GM21515 (cell line): ENCODE measurements at regions not wholly inside any gene's neighbourhood (a gene's known extent, or its start where the extent isn't known, plus 50 kb on each side); places are given as distances from the start of the nearest gene placed in this dataset.

Experiments
- ATAC-seq: cut with Tn5 transposase; IDR thresholded peaks from one replicate; pipeline ENCODE4 v1.9.1; 2021; ENCODE audit not compliant: unreplicated experiment

- ATAC-seq, result no peak
Observed at GRCh38 chr3:25324954-25325655, 103.0 kb upstream of the RARB start.

- ATAC-seq, result no peak
Observed at GRCh38 chr3:25335356-25335755, 92.7 kb upstream of the RARB start.

- ATAC-seq, result no peak
Observed at GRCh38 chr3:25338158-25338725, 89.8 kb upstream of the RARB start.

DNA sequence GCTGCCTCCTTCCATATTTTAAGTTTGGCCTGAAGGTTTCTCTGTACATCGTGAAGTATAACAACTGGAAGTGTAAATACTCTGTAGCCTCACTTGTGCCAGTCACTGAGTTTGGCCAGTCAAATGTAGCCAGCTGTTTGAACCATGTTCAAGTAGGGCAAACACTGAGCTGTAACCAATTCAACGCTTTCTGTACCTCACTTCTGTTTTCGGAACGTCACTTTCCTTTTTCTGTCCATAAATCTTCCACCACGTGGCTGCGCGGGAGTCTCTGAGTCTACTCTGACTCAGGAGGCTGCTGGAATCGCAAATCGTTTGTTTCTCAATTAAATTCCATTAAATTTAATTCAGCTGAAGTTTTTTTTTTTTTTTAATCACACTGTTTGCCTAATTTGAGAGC lies 88.8 kb upstream of the RARB start:
- no peak for ATAC-seq

DNA sequence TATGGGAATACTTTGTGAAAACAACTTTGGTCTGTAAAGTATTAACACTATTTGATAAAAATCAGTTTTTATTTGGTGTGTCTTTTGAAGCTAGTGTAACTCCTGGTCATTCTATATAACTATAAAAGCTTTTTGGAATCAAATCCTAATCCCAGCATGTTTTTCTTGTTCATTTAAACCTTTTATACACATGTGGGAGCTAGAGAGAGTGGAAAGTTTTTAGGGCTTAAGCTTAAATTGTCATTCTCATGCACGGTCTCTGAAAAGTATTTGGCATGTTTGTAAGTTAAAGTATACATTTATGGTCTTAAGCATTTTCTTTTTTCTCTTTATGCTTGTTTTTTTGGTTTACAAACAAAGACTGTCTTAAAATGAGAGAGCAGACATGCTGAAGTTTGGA lies 83.4 kb upstream of the RARB start:
- ATAC-seq, result no peak

- no peak for ATAC-seq
Observed at GRCh38 chr3:25349095-25349494, 79.0 kb upstream of the RARB start.

DNA sequence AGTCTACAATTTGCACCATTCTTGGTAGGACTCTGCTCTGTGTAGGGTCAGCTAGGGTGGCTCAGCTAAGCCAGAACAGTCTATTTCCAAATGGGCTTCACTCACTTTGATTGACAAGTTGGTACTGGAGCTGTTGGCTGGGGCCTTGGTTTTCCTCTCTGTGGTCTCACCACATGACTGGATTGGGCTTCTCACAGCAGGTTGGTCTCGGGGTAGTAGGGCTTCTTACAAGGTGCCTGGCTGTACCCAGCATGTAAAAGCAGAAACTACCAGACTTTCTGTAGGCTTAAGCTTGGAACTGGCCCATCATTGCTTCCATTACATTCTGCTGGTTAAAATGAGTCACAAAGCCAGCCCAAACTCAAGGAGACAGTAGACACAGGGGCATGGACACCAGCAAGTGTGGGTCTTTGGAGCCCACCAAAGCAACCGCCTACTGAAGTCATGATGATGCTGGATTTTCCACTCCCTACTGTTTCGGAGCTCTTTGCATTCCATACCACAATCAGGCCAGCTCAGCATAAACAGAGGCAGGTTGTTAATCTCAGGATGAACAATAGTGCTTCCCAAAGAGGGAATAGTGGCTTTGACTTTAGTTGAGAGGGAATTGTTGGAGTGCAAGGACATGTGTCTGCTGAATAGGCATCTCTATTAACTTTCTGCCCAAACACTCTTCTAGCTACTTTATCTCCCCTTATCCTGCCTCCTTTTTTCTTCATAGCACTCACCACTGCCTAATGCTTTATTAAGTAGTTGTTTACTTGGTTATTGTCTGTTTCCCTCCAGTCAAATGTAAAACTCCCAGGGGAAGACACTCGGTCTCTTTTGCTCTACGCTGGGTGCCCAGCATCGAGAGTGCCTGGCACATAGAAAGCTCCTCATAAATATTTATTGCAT lies 78.0 kb upstream of the RARB start:
- no peak for ATAC-seq

DNA sequence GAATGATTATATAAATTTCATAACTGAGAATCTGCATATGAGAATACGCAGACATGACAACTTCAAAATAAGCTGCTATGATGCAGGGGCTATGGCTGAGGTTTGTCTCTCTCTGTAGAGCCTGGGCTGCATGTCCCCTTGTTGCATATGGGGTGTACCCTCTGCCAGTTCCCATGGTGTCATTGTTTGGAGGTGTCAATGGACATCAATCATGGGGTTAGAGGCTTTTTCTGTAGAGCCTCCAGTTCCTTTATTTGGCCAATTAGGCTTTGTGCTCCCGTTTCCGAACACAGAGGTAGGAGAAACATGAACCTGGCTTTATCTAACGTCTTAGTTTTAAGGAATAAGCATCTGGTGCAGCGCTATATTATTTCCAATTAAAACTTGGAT lies 77.3 kb upstream of the RARB start:
- no peak for ATAC-seq

- no peak for ATAC-seq
Observed at GRCh38 chr3:25354071-25354470, 74.0 kb upstream of the RARB start.

DNA sequence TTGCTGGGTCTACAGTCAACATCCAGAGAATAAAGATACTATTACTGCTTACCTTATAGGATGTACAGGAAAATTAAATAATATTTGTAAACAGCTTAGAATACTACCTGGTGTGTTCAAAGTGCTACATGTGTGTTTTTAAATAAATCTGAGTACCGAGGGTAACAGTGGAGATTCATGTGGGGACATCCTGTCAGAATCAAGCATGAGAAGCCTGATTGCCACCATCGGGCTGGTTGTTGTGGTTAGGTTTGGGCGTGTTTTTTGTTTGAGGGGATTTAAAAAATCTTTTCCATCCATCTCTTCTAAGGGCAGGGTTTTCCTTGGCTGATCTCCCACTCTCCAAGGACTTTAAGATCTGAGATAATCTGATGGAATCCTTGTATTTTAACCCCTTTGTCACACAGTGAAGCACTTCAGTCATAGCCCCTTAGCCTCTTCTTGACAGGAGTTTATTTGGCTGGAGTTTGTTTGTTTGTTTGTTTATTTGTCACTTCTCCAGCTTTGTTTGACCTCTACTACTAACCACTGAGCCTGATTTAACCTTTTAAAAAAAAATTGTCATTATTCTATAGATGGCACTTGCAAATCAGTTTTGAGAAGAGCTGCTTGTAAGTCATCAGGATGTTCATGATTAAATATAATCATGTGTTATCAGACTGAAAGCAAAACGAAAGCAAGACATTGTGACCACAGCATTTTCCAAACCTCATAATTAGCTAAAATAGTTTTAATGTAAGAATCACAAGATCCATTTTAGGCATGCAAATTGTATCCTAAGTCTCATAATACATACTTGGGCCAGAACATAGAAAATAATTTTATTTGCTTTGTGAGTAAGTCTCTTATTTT lies 72.8 kb upstream of the RARB start:
- no peak for ATAC-seq

- ATAC-seq, result no peak
Observed at GRCh38 chr3:25355998-25356397, 72.1 kb upstream of the RARB start.

DNA sequence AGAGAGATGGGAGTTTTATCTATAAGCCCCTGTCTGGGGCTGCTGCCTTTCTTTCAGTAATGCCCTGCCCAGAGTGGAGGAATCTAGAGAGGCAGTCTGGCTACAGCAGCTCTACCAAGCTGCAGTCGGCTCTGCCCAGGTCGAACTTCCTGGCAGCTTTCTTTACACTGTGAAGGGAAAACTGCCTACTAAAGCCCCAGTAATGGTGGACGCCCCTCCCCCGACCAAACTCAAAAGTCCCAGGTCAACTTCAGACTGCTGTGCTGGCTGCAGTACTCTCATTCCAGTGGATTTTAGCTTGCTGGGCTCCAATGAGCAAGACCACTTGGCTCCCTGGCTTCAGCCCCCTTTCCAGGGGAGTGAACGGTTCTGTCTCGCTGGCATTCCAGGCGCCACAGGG lies 65.9 kb upstream of the RARB start:
- ATAC-seq, result no peak

- ATAC-seq, result no peak
Observed at GRCh38 chr3:25365636-25366035, 62.4 kb upstream of the RARB start.

GRCh38 chr3:25367025-25367424 lies 61.0 kb upstream of the RARB start:
- no peak for ATAC-seq

- no peak for ATAC-seq
Observed at GRCh38 chr3:25372167-25372566, 55.9 kb upstream of the RARB start.

DNA sequence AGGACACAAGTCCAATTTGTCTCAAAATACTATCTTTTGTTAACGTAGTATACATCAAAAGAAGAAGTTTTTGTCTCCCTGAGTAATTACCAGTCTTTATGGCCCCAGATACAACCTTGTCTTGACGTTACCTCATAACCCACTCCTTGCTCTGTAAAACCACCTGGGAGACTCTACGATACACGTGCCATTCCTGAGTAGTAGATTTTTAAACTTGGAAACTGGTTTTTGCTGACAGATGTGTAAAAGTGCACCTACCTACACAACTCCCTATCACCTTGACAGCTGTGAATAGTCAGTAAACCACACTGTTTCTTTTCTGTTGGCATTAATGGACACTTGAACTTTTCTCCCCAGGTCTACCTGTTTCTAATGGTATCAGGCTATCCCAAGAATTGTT lies 51.7 kb upstream of the RARB start:
- ATAC-seq, result no peak

- no peak for ATAC-seq
Observed at GRCh38 chr3:25377042-25377441, 51.0 kb upstream of the RARB start.
